Left ventricle myocardium inferior (tissue), 1 donor: ENCODE measurements at regions not wholly inside any gene's neighbourhood (a gene's known extent, or its start where the extent isn't known, plus 50 kb on each side); places are given as distances from the start of the nearest gene placed in this dataset.
A peak's percentile ranks its signal among the peaks of the same experiment; 100 is the strongest.

Experiments used
- DNase-seq: peaks from one replicate; pipeline ENCODE4 v3.0.0-alpha.2; 2020
- H3K27ac ChIP-seq: fragments of 200-600 bp; replicated peaks from 2 replicates; pipeline ENCODE4 v1.8.0; 2021
- H3K27me3 ChIP-seq: fragments of 200-600 bp; 2 replicates; pipeline ENCODE4 v1.8.0; 2021; ENCODE audit warnings: low read depth
- H3K36me3 ChIP-seq: fragments of 200-600 bp; 2 replicates; pipeline ENCODE4 v1.8.0; 2021
- H3K4me1 ChIP-seq: fragments of 200-600 bp; 2 replicates; pipeline ENCODE4 v1.8.0; 2021
- H3K4me3 ChIP-seq: fragments of 200-600 bp; 2 replicates; pipeline ENCODE4 v1.8.0; 2021; ENCODE audit warnings: mild to moderate bottlenecking, moderate library complexity
- H3K9me3 ChIP-seq: fragments of 200-600 bp; replicated peaks from 2 replicates; pipeline ENCODE4 v1.8.0; 2021
- CTCF ChIP-seq: fragments of 200-600 bp; IDR thresholded peaks from 2 replicates; pipeline ENCODE4 v1.8.0; 2021; ENCODE audit warnings: antibody characterized with exemption, mild to moderate bottlenecking, borderline replicate concordance
- intact Hi-C: fragments of 100-400 bp; cut with micrococcal nuclease; formaldehyde crosslinking; loops from one replicate; pipeline ENCODE4 v1.11.0; 2022
- donor health status: DM: no; HTN: yes; CAD: no; lungs with severe emphysema.

- H3K4me1 ChIP-seq, result peaks cover 35% of the 10 kb centered on the region
- no peak overlapping the region for H3K4me3 ChIP-seq
- intact Hi-C loops, result no loop called here
- no peak for DNase-seq
- no peaks in the 10 kb centered on the region for H3K9me3 ChIP-seq
- H3K36me3 ChIP-seq, result no peaks in the 10 kb centered on the region
- no peak overlapping the region for H3K27ac ChIP-seq
- H3K27me3 ChIP-seq, result no peaks in the 10 kb centered on the region
- no peak for TF ChIP-seq CTCF
These were observed 376.0 kb downstream of the ICE1 start for GRCh38 chr5:5798462-5798861.

DNA sequence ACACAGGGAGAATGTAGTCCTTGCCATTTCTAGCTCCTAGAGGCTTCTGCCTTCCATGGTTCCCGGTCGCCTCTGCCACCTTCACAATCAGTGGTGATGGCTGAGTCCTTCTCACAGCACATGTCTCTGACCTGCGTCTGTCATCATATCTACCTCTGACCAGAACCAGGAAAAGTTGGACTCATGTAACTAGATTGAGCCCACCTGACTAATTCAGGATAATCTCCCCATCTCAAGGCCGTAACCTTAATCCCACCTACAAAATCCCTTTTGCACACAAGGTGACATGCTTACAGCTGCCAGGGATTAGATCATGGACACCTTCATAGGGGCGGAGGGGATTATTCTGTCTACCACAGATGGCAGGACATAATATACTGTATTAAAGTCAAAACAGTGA, 375.6 kb downstream of the ICE1 start:
- Histone ChIP-seq H3K4me3 (no peak overlapping the region), H3K27me3 (no peaks in the 10 kb centered on the region), H3K27ac (no peak overlapping the region), H3K4me1 (peaks cover 35% of the 10 kb centered on the region), H3K9me3 (no peaks in the 10 kb centered on the region), H3K36me3 (no peaks in the 10 kb centered on the region)
- TF ChIP-seq CTCF, result no peak
- no peak for DNase-seq
- intact Hi-C loops, result no loop called here

- intact Hi-C loops, result no loop called here
These were observed 372.7 kb downstream of the ICE1 start for GRCh38 chr5:5795074-5795771.

GRCh38 chr5:5794118-5794560, 371.7 kb downstream of the ICE1 start:
- no peak for TF ChIP-seq CTCF
- Histone ChIP-seq H3K27me3 (no peaks in the 10 kb centered on the region), H3K4me1 (peaks cover 24% of the 10 kb centered on the region), H3K4me3 (no peak overlapping the region), H3K36me3 (no peaks in the 10 kb centered on the region), H3K27ac (no peak overlapping the region), H3K9me3 (no peaks in the 10 kb centered on the region)
- intact Hi-C loops, result no loop called here
- DNase-seq, result no peak

More at GRCh38 chr5:5795074-5795771, 372.7 kb downstream of the ICE1 start:
- no peak overlapping the region for H3K4me3 ChIP-seq
- H3K4me1 ChIP-seq, result peaks cover 29% of the 10 kb centered on the region
- H3K36me3 ChIP-seq, result no peaks in the 10 kb centered on the region
- no peaks in the 10 kb centered on the region for H3K9me3 ChIP-seq
- H3K27ac ChIP-seq, result peak overlapping the region; percentile 64
- DNase-seq, result peak; percentile 56
- H3K27me3 ChIP-seq, result no peaks in the 10 kb centered on the region
- no peak for TF ChIP-seq CTCF

DNA sequence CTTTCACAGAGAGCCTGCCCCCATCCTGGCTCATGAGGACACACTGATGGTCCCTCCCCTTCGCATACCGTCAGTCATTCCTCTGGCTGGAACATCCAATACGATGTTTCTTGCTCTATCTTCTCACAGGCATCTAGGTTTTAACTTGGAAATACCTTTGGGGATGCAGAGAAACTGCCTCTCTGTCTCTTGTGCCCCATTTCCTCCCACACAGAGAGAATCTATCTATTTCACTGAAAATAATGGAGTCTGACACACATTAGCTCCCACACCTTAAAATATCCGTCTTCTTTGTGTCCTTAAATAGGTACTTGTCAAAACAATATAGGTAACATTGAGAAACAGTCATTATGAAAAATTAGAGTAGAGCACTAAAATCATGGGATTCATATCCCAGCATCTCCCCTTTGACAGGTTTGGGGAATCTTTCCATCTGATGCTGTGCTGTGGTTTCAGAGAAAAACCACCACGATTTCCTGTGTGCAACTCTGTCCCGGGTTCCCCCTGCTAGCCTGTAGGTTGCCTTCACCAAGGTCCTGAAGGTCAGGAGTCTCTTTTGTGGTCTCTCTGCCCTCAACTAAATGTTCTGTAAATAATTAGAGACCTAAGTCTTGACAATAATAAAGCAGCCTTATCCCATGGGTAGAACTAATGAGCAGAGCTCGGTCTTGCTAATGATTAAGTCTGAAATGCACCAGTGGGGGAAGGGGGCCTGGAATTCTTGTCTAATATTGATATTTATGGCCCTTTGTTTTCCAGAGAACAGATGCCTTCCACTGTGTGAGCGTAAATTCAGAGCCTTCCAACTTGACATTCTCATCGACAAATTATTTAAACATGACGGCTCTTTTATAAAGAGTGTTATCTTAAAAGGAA, 371.0 kb downstream of the ICE1 start:
- Histone ChIP-seq H3K36me3 (no peaks in the 10 kb centered on the region), H3K4me1 (peaks cover 17% of the 10 kb centered on the region), H3K9me3 (no peaks in the 10 kb centered on the region), H3K4me3 (no peak overlapping the region), H3K27ac (no peak overlapping the region), H3K27me3 (no peaks in the 10 kb centered on the region)
- intact Hi-C loops, result no loop called here
- DNase-seq, result no peak
- TF ChIP-seq CTCF, result no peak
